Astrocyte (in vitro differentiated cells and primary cell): ENCODE measurements at regions not wholly inside any gene's neighbourhood (a gene's known extent, or its start where the extent isn't known, plus 50 kb on each side); places are given as distances from the start of the nearest gene placed in this dataset.

Source experiments
- DNase-seq: peaks from one replicate; pipeline ENCODE4 v3.0.0-alpha.2; 2010; ENCODE audit warnings: low read depth
- FAIRE-seq: peaks from 2 replicates; lab custom pipeline; 2011; peaks lifted over from hg19 to GRCh38; lab: Jason Lieb, UNC
- H2AFZ ChIP-seq: 2 replicates; pipeline ENCODE4 v1.6.0; 2012; ENCODE audit warnings: low read depth, low read length, inconsistent platforms
- H3K27ac ChIP-seq: 2 replicates; pipeline ENCODE4 v1.5.1; 2011; ENCODE audit warnings: low read depth, low read length, inconsistent platforms
- H3K27me3 ChIP-seq: 2 replicates; pipeline ENCODE4 v1.6.0; 2011; ENCODE audit warnings: low read length, inconsistent platforms; ENCODE audit not compliant: insufficient read depth
- H3K36me3 ChIP-seq: 2 replicates; pipeline ENCODE4 v1.5.1; 2011; ENCODE audit warnings: low read length, inconsistent platforms; ENCODE audit not compliant: insufficient read depth
- H3K4me1 ChIP-seq: 2 replicates; pipeline ENCODE4 v1.5.1; 2011; ENCODE audit warnings: low read length, inconsistent platforms; ENCODE audit not compliant: insufficient read depth
- H3K4me2 ChIP-seq: 2 replicates; pipeline ENCODE4 v1.6.0; 2012; ENCODE audit warnings: low read length, inconsistent platforms
- H3K4me3 ChIP-seq: 2 replicates; pipeline ENCODE4 v1.5.1; 2011; ENCODE audit warnings: low read depth, mild to moderate bottlenecking, low read length, inconsistent platforms; ENCODE audit not compliant: insufficient read depth
- H3K79me2 ChIP-seq: 2 replicates; pipeline ENCODE4 v1.6.0; 2012; ENCODE audit warnings: mild to moderate bottlenecking, low read length, inconsistent platforms; ENCODE audit not compliant: insufficient read depth
- H3K9ac ChIP-seq: 2 replicates; pipeline ENCODE4 v1.6.0; 2012; ENCODE audit warnings: mild to moderate bottlenecking, low read length, inconsistent platforms
- H3K9me3 ChIP-seq: 2 replicates; pipeline ENCODE4 v1.5.1; 2012; ENCODE audit warnings: low read depth, mild to moderate bottlenecking, low read length, inconsistent platforms; ENCODE audit not compliant: insufficient read depth
- H4K20me1 ChIP-seq: 2 replicates; pipeline ENCODE4 v1.6.0; 2012; ENCODE audit warnings: low read length, inconsistent platforms; ENCODE audit not compliant: insufficient read depth
- H3K27ac Mint-ChIP-seq: one replicate; pipeline ENCODE4 v1.8.0; 2021; ENCODE audit warnings: mild to moderate bottlenecking, mixed read lengths; ENCODE audit not compliant: unreplicated experiment
- H3K27me3 Mint-ChIP-seq: one replicate; pipeline ENCODE4 v1.8.0; 2021; ENCODE audit warnings: low read depth, mixed read lengths; ENCODE audit not compliant: unreplicated experiment
- H3K36me3 Mint-ChIP-seq: one replicate; pipeline ENCODE4 v1.8.0; 2021; ENCODE audit warnings: low read depth, mixed read lengths; ENCODE audit not compliant: unreplicated experiment
- H3K4me1 Mint-ChIP-seq: one replicate; pipeline ENCODE4 v1.8.0; 2021; ENCODE audit warnings: low read depth, mixed read lengths; ENCODE audit not compliant: unreplicated experiment
- H3K4me3 Mint-ChIP-seq: one replicate; pipeline ENCODE4 v1.8.0; 2021; ENCODE audit warnings: mild to moderate bottlenecking, moderate library complexity, mixed read lengths; ENCODE audit not compliant: unreplicated experiment
- H3K9me3 Mint-ChIP-seq: one replicate; pipeline ENCODE4 v1.8.0; 2021; ENCODE audit warnings: mild to moderate bottlenecking, mixed read lengths; ENCODE audit not compliant: unreplicated experiment
- EZH2 ChIP-seq: IDR thresholded peaks from 2 replicates; pipeline ENCODE4 v1.6.1; 2012; ENCODE audit warnings: mild to moderate bottlenecking, low read length, inconsistent platforms; ENCODE audit not compliant: insufficient read depth
- TF ChIP-seq, protein P1 (sequence below): IDR thresholded peaks from 2 replicates; pipeline ENCODE4 v1.5.1; 2011; ENCODE audit warnings: low read depth, mild to moderate bottlenecking, inconsistent platforms, low read length, moderate library complexity; ENCODE audit not compliant: insufficient read depth

DNA sequence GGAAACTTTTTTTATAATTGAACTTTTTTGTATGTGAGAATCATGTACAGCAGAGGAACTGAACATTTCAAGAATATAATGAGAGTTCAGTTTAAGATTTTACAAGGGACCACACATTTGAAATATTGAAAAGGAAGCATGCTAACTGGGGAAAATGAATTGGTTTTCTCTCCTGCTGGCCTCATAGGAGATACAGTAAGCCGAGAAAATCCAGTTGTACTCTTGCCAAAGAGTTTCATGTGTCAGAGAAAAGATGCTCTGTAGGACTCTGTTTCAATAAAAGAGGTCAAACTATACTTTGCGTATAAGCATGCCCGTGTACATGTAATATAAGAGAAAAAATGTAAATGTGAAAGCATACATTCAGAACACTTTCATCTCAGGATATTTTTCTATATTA, 393.5 kb upstream of the NRSN1 start:
- H3K27me3 Mint-ChIP-seq: no peaks in the 10 kb centered on the region
- Histone ChIP-seq H3K27ac (no peak overlapping the region), H4K20me1 (no peaks in the 10 kb centered on the region), H3K27me3 (no peaks in the 10 kb centered on the region), H3K4me1 (no peaks in the 10 kb centered on the region), H3K4me2 (no peak overlapping the region), H3K36me3 (no peaks in the 10 kb centered on the region), H2AFZ (no peak overlapping the region), H3K9ac (no peak overlapping the region), H3K9me3 (no peaks in the 10 kb centered on the region), H3K79me2 (no peaks in the 10 kb centered on the region), H3K4me3 (no peak overlapping the region)
- TF ChIP-seq EZH2: no peak
- TF ChIP-seq, protein P1, sequence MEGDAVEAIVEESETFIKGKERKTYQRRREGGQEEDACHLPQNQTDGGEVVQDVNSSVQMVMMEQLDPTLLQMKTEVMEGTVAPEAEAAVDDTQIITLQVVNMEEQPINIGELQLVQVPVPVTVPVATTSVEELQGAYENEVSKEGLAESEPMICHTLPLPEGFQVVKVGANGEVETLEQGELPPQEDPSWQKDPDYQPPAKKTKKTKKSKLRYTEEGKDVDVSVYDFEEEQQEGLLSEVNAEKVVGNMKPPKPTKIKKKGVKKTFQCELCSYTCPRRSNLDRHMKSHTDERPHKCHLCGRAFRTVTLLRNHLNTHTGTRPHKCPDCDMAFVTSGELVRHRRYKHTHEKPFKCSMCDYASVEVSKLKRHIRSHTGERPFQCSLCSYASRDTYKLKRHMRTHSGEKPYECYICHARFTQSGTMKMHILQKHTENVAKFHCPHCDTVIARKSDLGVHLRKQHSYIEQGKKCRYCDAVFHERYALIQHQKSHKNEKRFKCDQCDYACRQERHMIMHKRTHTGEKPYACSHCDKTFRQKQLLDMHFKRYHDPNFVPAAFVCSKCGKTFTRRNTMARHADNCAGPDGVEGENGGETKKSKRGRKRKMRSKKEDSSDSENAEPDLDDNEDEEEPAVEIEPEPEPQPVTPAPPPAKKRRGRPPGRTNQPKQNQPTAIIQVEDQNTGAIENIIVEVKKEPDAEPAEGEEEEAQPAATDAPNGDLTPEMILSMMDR: no peak
- no peaks in the 10 kb centered on the region for H3K4me1 Mint-ChIP-seq
- H3K27ac Mint-ChIP-seq: no peak overlapping the region
- H3K36me3 Mint-ChIP-seq: no peaks in the 10 kb centered on the region
- H3K9me3 Mint-ChIP-seq: no peaks in the 10 kb centered on the region
- no peak overlapping the region for H3K4me3 Mint-ChIP-seq
- DNase-seq: no peak
- no peak for FAIRE-seq

DNA sequence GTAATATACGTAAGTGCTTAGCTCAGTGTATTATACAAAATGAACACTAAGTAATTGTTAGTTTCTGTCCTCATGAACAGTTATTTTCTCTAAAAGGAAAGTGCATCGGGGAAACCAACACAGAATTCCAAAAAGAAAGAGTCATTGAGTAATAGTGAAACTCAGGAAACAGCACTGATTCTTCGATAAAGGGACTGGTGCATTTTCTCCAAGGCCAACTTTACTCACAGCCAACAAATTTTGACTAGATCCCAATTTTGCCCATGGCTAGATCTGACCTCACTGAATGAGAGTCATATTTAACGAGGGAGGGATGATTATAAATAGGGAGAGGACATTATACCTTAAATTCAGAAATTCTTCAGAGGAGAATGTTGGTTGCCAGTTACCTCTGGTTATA, 390.9 kb upstream of the NRSN1 start:
- DNase-seq: no peak
- no peak for FAIRE-seq
- H3K4me1 Mint-ChIP-seq: no peaks in the 10 kb centered on the region

DNA sequence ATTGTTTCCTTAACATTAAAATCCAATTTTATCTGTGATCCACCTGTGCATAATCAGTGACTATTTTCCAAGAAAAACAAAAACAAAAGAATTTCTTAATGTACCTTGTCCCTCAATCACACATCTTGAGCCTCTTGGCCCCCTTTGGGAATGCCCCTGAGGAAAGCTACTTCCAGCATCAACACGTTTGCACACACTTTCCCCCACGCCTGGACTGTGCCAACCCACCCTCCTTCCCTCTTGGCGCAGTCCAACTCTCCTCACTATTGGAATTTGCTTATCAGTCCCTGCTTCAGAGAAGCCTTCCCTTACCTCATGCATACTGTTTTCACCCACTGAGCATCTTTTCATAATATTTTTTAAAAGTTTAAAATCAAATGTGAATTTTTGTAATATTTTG, 389.4 kb upstream of the NRSN1 start:
- H3K4me1 Mint-ChIP-seq: no peaks in the 10 kb centered on the region
- H3K4me3 Mint-ChIP-seq: no peak overlapping the region
- H3K27ac ChIP-seq: no peak overlapping the region
- H4K20me1 ChIP-seq: no peaks in the 10 kb centered on the region
- no peak overlapping the region for H3K27ac Mint-ChIP-seq
- no peaks in the 10 kb centered on the region for H3K4me1 ChIP-seq
- no peak overlapping the region for H2AFZ ChIP-seq
- no peaks in the 10 kb centered on the region for H3K9me3 ChIP-seq
- no peak overlapping the region for H3K4me3 ChIP-seq
- no peaks in the 10 kb centered on the region for H3K9me3 Mint-ChIP-seq
- H3K36me3 ChIP-seq: no peaks in the 10 kb centered on the region
- TF ChIP-seq EZH2: no peak
- TF ChIP-seq, protein P1: no peak
- DNase-seq (no peak), FAIRE-seq (no peak)
- H3K27me3 ChIP-seq: no peaks in the 10 kb centered on the region
- H3K9ac ChIP-seq: no peak overlapping the region
- no peaks in the 10 kb centered on the region for H3K36me3 Mint-ChIP-seq
- H3K27me3 Mint-ChIP-seq: no peaks in the 10 kb centered on the region
- no peak overlapping the region for H3K4me2 ChIP-seq
- H3K79me2 ChIP-seq: no peaks in the 10 kb centered on the region

More for the DNA sequence above, 390.9 kb upstream of the NRSN1 start:
- H3K4me2 ChIP-seq: no peak overlapping the region
- no peak overlapping the region for H3K4me3 ChIP-seq
- TF ChIP-seq, protein P1: no peak
- TF ChIP-seq EZH2: no peak
- Mint-ChIP-seq H3K4me3 (no peak overlapping the region), H3K27ac (no peak overlapping the region), H3K9me3 (no peaks in the 10 kb centered on the region), H3K27me3 (no peaks in the 10 kb centered on the region), H3K36me3 (no peaks in the 10 kb centered on the region)
- no peaks in the 10 kb centered on the region for H4K20me1 ChIP-seq
- no peak overlapping the region for H2AFZ ChIP-seq
- H3K27ac ChIP-seq: no peak overlapping the region
- H3K27me3 ChIP-seq: no peaks in the 10 kb centered on the region
- no peak overlapping the region for H3K9ac ChIP-seq
- H3K4me1 ChIP-seq: no peaks in the 10 kb centered on the region
- no peaks in the 10 kb centered on the region for H3K9me3 ChIP-seq
- H3K79me2 ChIP-seq: no peaks in the 10 kb centered on the region
- H3K36me3 ChIP-seq: no peaks in the 10 kb centered on the region
